H1 (cell line): ENCODE measurements at regions not wholly inside any gene's neighbourhood (a gene's known extent, or its start where the extent isn't known, plus 50 kb on each side); places are given as distances from the start of the nearest gene placed in this dataset.

Experiments used
- CEBPB ChIP-seq: IDR thresholded peaks from 2 replicates; pipeline ENCODE4 v1.6.1; 2012; ENCODE audit warnings: low read depth, low read length
- CHD1 ChIP-seq: IDR thresholded peaks from 2 replicates; pipeline ENCODE4 v1.6.1; 2012; ENCODE audit warnings: low read depth, low read length, improper control_type of control experiment
- CHD2 ChIP-seq: IDR thresholded peaks from 2 replicates; pipeline ENCODE4 v1.6.1; 2012; ENCODE audit warnings: low read length, improper control_type of control experiment
- HDAC2 ChIP-seq, 2 experiments: fragments of 300-600 bp in 1 of 2; sonication (generic) in 1 of 2; IDR thresholded peaks; 2 replicates each; pipeline ENCODE4 v1.6.1; 2011 to 2012; ENCODE audit warnings: low read depth in 2 of 2, low read length in 2 of 2, mild to moderate bottlenecking in 2 of 2, moderate library complexity in 2 of 2, borderline replicate concordance in 1 of 2, inconsistent platforms in 1 of 2
- JUN ChIP-seq: IDR thresholded peaks from 2 replicates; pipeline ENCODE4 v1.6.1; 2011; ENCODE audit warnings: low read depth, mild to moderate bottlenecking, improper control_type of control experiment, low read length
- POLR2A ChIP-seq, 2 experiments: IDR thresholded peaks; 1 replicate in 1 of 2; 2 replicates in 1 of 2; pipeline ENCODE4 v1.6.1; 2011; ENCODE audit warnings: low read depth in 2 of 2, low read length in 2 of 2, mild to moderate bottlenecking in 2 of 2; ENCODE audit errors: control extremely low read depth in 1 of 2
- POLR2AphosphoS5 ChIP-seq: IDR thresholded peaks from 2 replicates; pipeline ENCODE4 v1.6.1; 2011; ENCODE audit warnings: low read depth, low read length
- RAD21 ChIP-seq, 2 experiments: IDR thresholded peaks in 1 of 2; conservative IDR thresholded peaks in 1 of 2; 2 replicates each; pipeline ENCODE4 v1.6.1; 2011; ENCODE audit warnings: low read depth in 2 of 2, low read length in 2 of 2, improper control_type of control experiment in 1 of 2, inconsistent platforms in 1 of 2, mild to moderate bottlenecking in 1 of 2, moderate library complexity in 1 of 2
- SIRT6 ChIP-seq: IDR thresholded peaks from one replicate; pipeline ENCODE4 v1.7.1; 2012; ENCODE audit warnings: low read length, inconsistent platforms
- SRF ChIP-seq: IDR thresholded peaks from 2 replicates; pipeline ENCODE4 v1.6.1; 2011; ENCODE audit warnings: mild to moderate bottlenecking, low read depth, low read length, moderate library complexity
- YY1 ChIP-seq: IDR thresholded peaks from 2 replicates; pipeline ENCODE4 v1.6.1; 2011; ENCODE audit warnings: low read depth, mild to moderate bottlenecking, low read length
- ZNF274 ChIP-seq: IDR thresholded peaks from 2 replicates; pipeline ENCODE4 v1.7.0; 2012; ENCODE audit warnings: low read length, borderline replicate concordance; ENCODE audit errors: extremely low read depth
- TF ChIP-seq, protein P1 (sequence below), 3 experiments: IDR thresholded peaks; 1 replicate in 2 of 3; 2 replicates in 1 of 3; pipeline versions ENCODE4 v1.5.1 to v1.6.1; 2011; ENCODE audit warnings: low read length in 3 of 3, mild to moderate bottlenecking in 3 of 3, inconsistent platforms in 2 of 3, low read depth in 1 of 3, moderate library complexity in 1 of 3; ENCODE audit not compliant: insufficient read depth in 1 of 3; ENCODE audit errors: control extremely low read depth in 1 of 3

DNA sequence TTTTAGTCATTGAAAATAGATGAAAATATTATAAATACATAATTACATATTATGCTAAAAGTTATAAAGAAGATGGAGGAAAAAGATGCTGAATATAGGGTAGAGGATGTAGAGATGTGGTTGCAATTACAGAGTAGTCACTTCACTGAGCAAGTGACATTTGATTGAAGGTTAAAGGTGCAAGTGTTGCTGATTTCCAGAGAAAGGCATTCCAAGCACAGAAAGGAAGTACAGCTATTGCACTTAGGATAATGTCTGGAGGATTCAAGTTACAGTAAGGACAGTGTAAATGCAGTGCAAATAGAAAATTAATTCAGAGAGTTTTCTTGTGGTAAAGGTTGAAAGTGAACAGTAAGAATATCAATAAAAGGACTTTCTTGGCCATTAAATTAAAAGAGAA is 1721.8 kb downstream of the PCDH9 start:
- no peak for TF ChIP-seq POLR2A (IDR thresholded peaks at IDR 0.05; ENCODE audit: control extremely low read depth in 1 of 2, low read depth in 2 of 2, low read length in 2 of 2)
- no peak for TF ChIP-seq SRF
- TF ChIP-seq, protein P1, sequence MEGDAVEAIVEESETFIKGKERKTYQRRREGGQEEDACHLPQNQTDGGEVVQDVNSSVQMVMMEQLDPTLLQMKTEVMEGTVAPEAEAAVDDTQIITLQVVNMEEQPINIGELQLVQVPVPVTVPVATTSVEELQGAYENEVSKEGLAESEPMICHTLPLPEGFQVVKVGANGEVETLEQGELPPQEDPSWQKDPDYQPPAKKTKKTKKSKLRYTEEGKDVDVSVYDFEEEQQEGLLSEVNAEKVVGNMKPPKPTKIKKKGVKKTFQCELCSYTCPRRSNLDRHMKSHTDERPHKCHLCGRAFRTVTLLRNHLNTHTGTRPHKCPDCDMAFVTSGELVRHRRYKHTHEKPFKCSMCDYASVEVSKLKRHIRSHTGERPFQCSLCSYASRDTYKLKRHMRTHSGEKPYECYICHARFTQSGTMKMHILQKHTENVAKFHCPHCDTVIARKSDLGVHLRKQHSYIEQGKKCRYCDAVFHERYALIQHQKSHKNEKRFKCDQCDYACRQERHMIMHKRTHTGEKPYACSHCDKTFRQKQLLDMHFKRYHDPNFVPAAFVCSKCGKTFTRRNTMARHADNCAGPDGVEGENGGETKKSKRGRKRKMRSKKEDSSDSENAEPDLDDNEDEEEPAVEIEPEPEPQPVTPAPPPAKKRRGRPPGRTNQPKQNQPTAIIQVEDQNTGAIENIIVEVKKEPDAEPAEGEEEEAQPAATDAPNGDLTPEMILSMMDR (IDR thresholded peaks at IDR 0.05; ENCODE audit: control extremely low read depth in 1 of 3, insufficient read depth in 1 of 3, low read depth in 1 of 3, low read length in 3 of 3) = no peak
- TF ChIP-seq YY1 = no peak
- no peak for TF ChIP-seq ZNF274
- TF ChIP-seq CHD1 = no peak
- TF ChIP-seq RAD21 (IDR thresholded peaks at IDR 0.05 in 1 of 2, conservative IDR thresholded peaks at IDR 0.05 in 1 of 2; ENCODE audit: low read depth in 2 of 2, low read length in 2 of 2) = no peak
- TF ChIP-seq POLR2AphosphoS5 = no peak
- TF ChIP-seq HDAC2 (IDR thresholded peaks at IDR 0.05; ENCODE audit: borderline replicate concordance in 1 of 2, low read depth in 2 of 2, low read length in 2 of 2) = no peak
- TF ChIP-seq JUN = no peak
- TF ChIP-seq CHD2 = no peak
- TF ChIP-seq CEBPB = no peak
- no peak for TF ChIP-seq SIRT6
